MCF 10A (cell line): ENCODE measurements at regions not wholly inside any gene's neighbourhood (a gene's known extent, or its start where the extent isn't known, plus 50 kb on each side); places are given as distances from the start of the nearest gene placed in this dataset.

ENCODE experiments used
- BruUV-seq: library from RNA; stranded (reverse); fragments of 400-500 nt; replicated peaks from 2 replicates; lab custom pipeline; 2021; lab: Mats Ljungman, UMichigan
- CTCF ChIA-PET: fragments of 300-600 bp; sonication (Branson Sonifier 250); formaldehyde crosslinking; extraction: SDS; loops from one replicate; lab custom pipeline; 2021; ENCODE audit warnings: antibody characterized with exemption, inconsistent platforms; lab: Yijun Ruan, JAX
- POLR2A ChIA-PET: fragments of 300-600, 350-650 bp; sonication (Branson Sonifier 250); formaldehyde crosslinking; extraction: SDS; loops from one replicate; lab custom pipeline; 2020; ENCODE audit warnings: antibody characterized with exemption, inconsistent platforms; lab: Yijun Ruan, JAX
- DNase-seq: peaks from one replicate; pipeline ENCODE4 v3.0.0-alpha.2; 2018; ENCODE audit not compliant: unreplicated experiment
- H3K27ac Mint-ChIP-seq: one replicate; pipeline ENCODE4 v1.8.0; 2022; ENCODE audit warnings: mild to moderate bottlenecking, low read depth, mixed read lengths; ENCODE audit not compliant: unreplicated experiment
- H3K27me3 Mint-ChIP-seq: one replicate; pipeline ENCODE4 v1.8.0; 2022; ENCODE audit warnings: mixed read lengths; ENCODE audit not compliant: insufficient read depth, unreplicated experiment
- H3K36me3 Mint-ChIP-seq: one replicate; pipeline ENCODE4 v1.8.0; 2022; ENCODE audit warnings: mild to moderate bottlenecking, moderate library complexity, mixed read lengths; ENCODE audit not compliant: insufficient read depth, unreplicated experiment
- H3K4me1 Mint-ChIP-seq: one replicate; pipeline ENCODE4 v1.8.0; 2022; ENCODE audit warnings: mixed read lengths; ENCODE audit not compliant: insufficient read depth, unreplicated experiment
- H3K4me3 Mint-ChIP-seq: one replicate; pipeline ENCODE4 v1.8.0; 2022; ENCODE audit warnings: mild to moderate bottlenecking, moderate library complexity, mixed read lengths; ENCODE audit not compliant: unreplicated experiment
- H3K9me3 Mint-ChIP-seq: one replicate; pipeline ENCODE4 v1.8.0; 2022; ENCODE audit warnings: mixed read lengths; ENCODE audit not compliant: unreplicated experiment
- CTCF ChIP-seq: fragments of 200-600 bp; IDR thresholded peaks from one replicate; pipeline ENCODE4 v1.8.0; 2022; ENCODE audit warnings: antibody characterized with exemption, mild to moderate bottlenecking; ENCODE audit not compliant: unreplicated experiment
- intact Hi-C: fragments of 100-400 bp; cut with micrococcal nuclease; formaldehyde crosslinking; loops from 2 replicates; pipeline ENCODE4 v1.14.1; 2022

DNA sequence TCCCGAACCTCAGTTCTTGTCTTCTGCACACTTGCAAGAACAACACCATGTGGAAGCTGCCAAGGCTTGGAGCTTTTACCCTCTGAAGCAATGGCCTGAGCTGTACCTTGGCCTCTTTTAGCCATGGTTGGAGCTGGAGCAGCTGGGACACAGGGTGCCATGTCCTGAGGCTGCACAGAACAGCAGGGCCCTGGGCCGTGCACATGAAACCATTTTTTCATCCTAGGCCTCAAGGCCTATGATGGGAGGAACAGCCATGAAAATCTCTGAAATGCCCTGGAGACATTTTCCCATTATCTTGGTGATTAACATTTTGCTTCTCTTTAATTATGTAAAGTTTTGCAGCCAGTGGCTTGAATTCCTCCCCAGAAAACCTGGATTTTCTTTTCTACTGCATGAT lies 817.8 kb upstream of the CXADR start:
- intact Hi-C loops = no loop called here

GRCh38 chr21:16707274-16707673 lies 805.6 kb upstream of the CXADR start:
- no peaks in the 10 kb centered on the region for H3K9me3 Mint-ChIP-seq
- H3K36me3 Mint-ChIP-seq = peaks cover 5% of the 10 kb centered on the region
- H3K4me1 Mint-ChIP-seq = peaks cover 8% of the 10 kb centered on the region
- ChIA-PET POLR2A (no interaction called here), CTCF (interaction anchor here (0.6 kb wide), 1 partner anchor 97 kb away, joined by 4 read pairs; no protein-coding TSS in a partner anchor)
- H3K27ac Mint-ChIP-seq = no peak overlapping the region
- BruUV-seq = no TSS peak
- H3K27me3 Mint-ChIP-seq = no peaks in the 10 kb centered on the region
- H3K4me3 Mint-ChIP-seq = no peak overlapping the region
- intact Hi-C loops = no loop called here
- TF ChIP-seq CTCF = no peak
- no peak for DNase-seq

More for the DNA sequence above, 817.8 kb upstream of the CXADR start:
- no peak for TF ChIP-seq CTCF
- no TSS peak for BruUV-seq
- peaks cover 12% of the 10 kb centered on the region for H3K9me3 Mint-ChIP-seq
- CTCF ChIA-PET = interaction anchor here (0.6 kb wide), 1 partner anchor 654 kb away, joined by 4 read pairs; no protein-coding TSS in a partner anchor
- no peak overlapping the region for H3K27ac Mint-ChIP-seq
- no peaks in the 10 kb centered on the region for H3K4me1 Mint-ChIP-seq
- no peaks in the 10 kb centered on the region for H3K27me3 Mint-ChIP-seq
- H3K36me3 Mint-ChIP-seq = no peaks in the 10 kb centered on the region
- POLR2A ChIA-PET = no interaction called here
- no peak for DNase-seq
- H3K4me3 Mint-ChIP-seq = no peak overlapping the region

DNA sequence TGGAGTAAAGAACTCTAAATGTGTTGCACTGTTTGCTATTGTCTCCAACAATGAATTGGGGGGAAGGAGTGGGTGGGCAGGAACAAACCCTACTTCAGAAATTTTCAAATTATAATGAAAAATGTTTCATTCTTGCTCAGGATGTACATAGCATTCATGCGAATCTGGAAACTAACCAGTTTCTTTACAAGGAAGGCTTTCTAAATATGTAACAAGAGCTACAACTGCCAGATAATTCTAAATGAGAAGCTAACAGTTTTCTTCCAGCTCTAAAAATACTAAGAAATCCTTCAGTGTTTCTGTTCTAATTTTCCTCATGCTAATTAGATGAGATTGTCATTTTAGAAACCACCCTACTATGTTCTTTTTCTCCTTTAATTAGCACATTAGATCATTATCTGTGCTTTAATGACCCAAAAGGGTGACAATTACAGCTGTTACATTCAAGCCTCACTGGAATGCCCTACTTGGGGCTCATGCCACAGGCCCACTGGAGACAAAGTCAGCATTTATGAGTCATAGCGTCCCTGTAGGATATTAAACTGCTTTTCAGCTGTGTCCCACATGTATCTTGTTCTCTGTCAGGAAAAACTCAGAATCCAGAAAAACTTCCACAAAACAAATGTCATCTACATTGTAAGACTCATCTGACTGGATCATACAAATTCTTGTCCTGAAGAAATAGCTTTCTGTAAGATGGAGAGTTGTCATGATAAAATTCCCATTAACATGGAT lies 804.6 kb upstream of the CXADR start:
- no peak overlapping the region for H3K27ac Mint-ChIP-seq
- H3K4me3 Mint-ChIP-seq = no peak overlapping the region
- H3K36me3 Mint-ChIP-seq = peaks cover 5% of the 10 kb centered on the region
- H3K4me1 Mint-ChIP-seq = peaks cover 12% of the 10 kb centered on the region
- no peak for TF ChIP-seq CTCF
- no peak for DNase-seq
- intact Hi-C loops = no loop called here
- no TSS peak for BruUV-seq
- POLR2A ChIA-PET = no interaction called here
- CTCF ChIA-PET = no interaction called here
- no peaks in the 10 kb centered on the region for H3K27me3 Mint-ChIP-seq
- H3K9me3 Mint-ChIP-seq = no peaks in the 10 kb centered on the region

DNA sequence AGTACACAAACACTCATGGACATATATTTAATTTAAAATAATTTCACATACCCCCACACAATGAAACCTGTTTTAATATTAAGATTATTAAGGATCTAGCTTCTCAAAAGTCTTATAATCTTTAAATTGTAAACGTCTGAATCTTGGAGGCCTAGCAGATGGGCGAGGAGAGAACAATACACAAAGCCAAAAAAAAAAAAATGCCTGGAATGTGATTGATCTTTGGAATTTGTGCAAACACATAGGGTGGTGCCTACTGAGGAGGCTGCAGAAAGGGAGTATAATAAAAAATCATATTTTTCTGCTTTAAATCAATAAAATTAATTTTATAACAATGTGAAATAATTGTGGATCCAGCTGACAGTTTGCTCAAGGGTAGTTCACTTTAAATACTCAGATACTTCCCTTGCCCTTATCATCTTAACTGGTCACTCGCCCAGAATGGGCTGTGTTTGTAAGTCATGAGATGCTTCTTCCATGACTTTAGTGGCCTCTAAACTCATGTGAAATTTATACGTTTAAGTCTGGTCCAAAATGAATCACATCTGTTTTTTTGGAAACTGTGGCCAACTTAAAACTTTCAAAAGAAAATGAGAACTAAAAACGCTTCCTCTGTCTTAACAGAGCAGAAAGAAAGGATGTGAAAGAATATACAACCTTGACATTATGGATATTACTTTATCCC lies 802.8 kb upstream of the CXADR start:
- Mint-ChIP-seq H3K36me3 (peaks cover 12% of the 10 kb centered on the region), H3K27ac (no peak overlapping the region), H3K9me3 (no peaks in the 10 kb centered on the region), H3K27me3 (no peaks in the 10 kb centered on the region), H3K4me1 (peaks cover 18% of the 10 kb centered on the region), H3K4me3 (no peak overlapping the region)
- intact Hi-C loops = no loop called here
- CTCF ChIA-PET = interaction anchor here (0.6 kb wide), 1 partner anchor 517 kb away, joined by 5 read pairs; no protein-coding TSS in a partner anchor
- no TSS peak for BruUV-seq
- TF ChIP-seq CTCF = no peak
- POLR2A ChIA-PET = no interaction called here
- no peak for DNase-seq
